ENCODE measurements at regions not wholly inside any gene's neighbourhood (a gene's known extent, or its start where the extent isn't known, plus 50 kb on each side); places are given as distances from the start of the nearest gene placed in this dataset.

DNA sequence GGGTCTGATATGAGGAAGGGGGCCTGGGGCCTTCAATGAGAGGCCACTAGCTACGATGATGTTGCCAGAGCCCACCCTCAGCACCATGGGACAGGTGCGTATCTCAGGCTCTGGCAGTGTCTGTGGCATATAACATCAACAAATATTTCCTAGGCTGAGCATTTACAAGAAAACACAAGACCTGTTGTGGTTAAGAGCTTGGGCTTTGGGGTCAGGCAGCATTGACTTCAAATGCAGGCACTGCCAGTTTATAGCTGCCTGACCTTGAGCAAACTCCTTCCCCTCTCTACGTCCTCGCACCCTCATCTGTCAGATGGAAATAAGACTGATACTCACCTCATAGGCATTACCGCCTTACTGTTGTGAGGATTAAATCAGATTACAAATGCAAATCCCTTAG, 156.0 kb downstream of the KATNAL1 start:
- in situ Hi-C loops (cut with HindIII; ENCODE audit: low sequenced_read_pairs), result no loop called here

DNA sequence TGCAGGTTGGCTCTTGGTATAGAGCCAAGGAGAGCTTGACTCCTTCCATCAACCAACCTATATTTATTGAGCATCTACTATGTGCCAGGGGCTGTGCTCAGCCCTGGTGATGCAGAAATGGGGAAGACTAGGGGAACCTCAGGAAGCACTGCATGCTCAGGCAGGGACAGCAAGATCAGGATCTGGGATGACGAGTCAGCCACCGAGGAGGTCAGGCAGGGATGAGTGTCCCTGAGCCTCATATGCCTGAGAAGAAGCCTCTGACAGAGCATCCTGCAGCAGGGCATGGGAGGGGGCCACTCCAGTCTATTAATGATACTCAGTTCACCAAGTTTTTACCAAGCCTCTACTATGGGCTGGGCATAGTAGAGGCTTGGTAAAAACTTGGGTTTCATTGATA, 158.1 kb downstream of the KATNAL1 start:
- in situ Hi-C loops (cut with HindIII; ENCODE audit: low sequenced_read_pairs), result loop anchor here (10.0 kb wide), 2 partner anchors 646 to 986 kb away; no protein-coding TSS in a partner anchor

DNA sequence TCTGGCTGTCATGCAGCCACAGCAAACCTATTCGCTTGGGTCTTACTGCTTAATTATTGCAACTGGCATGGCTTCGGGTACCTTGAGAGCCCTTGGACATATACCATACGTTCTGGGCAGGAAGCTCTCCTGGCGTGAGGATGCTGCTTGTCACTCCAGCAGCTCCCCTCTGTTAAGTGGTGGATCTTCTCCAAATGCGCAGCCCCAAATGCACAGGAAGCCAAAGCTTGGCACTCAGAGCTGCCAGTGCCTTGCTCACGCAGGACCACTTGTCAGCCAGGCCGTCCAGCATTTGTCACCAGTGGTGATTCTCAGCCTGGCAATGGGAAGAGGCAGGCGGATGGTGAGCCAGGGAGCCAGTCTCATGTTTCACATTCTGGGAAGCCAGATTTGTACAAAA, 158.6 kb downstream of the KATNAL1 start:
- in situ Hi-C loops (cut with HindIII; ENCODE audit: low sequenced_read_pairs), result loop anchor here (10.0 kb wide), 2 partner anchors 646 to 986 kb away; no protein-coding TSS in a partner anchor

DNA sequence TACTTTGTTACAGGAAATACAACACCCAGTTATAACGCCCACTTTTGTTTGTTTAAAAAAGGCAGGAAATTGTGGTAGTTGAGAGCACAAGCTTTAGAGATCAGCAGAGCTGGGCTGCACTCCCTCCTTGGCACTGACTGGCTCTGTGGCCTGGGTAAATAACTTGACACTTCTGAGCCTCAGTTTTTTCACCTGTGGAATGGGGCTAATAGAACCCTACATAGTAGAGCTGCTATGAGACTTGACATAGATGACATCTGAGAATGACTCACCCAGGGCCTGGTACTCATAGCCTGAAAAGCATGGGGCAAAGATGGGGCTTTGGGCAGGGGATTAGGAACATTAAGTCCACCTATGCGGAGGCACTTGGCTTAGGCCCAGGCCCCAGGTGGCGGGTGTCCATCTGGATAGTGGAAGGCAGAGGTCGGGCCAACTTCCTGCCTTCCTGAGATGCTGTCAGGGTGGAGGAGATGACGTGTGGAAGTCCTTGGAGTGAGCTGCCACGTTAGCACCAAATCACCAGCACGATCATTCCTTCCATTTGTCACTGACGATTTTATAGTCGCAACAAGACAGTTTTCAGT, 159.1 kb downstream of the KATNAL1 start:
- in situ Hi-C loops (cut with HindIII; ENCODE audit: low sequenced_read_pairs), result loop anchor here (10.0 kb wide), 2 partner anchors 647 to 987 kb away; no protein-coding TSS in a partner anchor

DNA sequence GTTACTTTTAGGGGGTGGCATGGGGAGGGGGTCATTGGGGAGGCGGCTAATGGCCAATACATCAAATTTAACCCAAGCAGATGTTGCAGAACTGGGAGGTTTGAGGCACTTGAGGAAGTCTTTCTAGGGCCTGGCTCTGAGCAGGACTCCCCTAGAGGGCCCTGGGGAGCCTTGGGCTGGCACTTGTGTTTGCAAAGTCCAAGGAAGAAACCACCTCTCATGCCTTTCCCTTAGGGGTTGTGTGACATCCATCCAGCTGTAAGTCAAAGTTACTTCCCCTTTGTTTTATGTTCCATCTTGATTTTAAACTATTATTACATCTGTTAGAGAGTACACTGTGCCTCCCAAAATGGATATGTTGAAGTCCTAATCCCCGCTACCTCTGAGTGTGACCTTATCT, 159.9 kb downstream of the KATNAL1 start:
- in situ Hi-C loops (cut with HindIII; ENCODE audit: low sequenced_read_pairs), result loop anchor here (10.0 kb wide), 2 partner anchors 647 to 987 kb away; no protein-coding TSS in a partner anchor

DNA sequence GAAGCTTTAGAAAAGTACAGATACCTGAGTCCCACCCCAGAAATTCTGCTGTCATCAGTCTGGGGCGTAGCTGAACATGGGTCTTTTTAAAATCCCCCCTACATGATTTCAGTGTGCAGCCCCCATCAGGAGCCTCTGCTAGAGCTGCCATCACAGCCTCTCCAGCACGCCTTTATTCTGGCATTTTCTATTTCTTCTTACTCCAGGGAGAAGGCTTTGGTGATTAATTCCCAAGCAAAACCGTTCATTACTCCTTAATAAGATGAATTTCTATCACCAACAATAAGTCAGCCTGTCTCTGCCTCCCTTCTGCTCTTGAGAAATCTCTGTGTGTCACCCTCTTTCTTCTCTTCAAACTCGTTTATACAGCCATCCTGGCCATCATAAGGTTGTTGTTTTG, 160.3 kb downstream of the KATNAL1 start:
- in situ Hi-C loops (cut with HindIII; ENCODE audit: low sequenced_read_pairs), result loop anchor here (10.0 kb wide), 2 partner anchors 648 to 988 kb away; no protein-coding TSS in a partner anchor

DNA sequence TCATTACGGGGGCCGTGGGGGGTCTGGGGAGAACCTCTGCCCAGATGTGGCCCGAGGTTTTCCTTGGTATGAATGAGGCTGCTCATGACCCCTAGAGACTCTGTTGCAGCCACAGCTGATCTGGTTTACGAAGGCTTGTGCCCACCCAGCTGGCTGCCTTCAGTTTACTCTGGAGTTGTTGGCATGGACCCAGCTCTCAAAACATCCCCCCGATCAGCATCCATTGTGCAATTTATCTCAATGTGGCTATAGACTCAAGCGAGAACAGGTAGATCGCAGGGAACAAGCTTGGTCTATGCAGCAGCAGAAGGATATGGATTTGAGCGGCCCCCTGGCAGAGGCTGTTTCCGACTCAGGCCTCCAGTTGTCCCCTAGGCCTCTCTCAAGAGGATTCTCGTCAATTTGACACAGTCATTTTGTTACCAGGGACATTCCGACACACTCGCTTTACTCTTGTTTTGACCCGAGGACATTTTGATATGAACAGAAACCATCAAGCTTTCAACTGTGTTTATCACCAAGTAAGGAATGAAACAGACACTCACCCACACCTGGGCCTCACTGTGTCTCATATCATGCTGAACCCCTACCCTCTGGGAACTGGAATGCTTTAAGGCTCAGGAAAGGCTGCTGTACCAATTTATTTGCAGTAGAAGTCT, 161.5 kb downstream of the KATNAL1 start:
- in situ Hi-C loops (cut with HindIII; ENCODE audit: low sequenced_read_pairs), result loop anchor here (10.0 kb wide), 2 partner anchors 649 to 989 kb away; no protein-coding TSS in a partner anchor

DNA sequence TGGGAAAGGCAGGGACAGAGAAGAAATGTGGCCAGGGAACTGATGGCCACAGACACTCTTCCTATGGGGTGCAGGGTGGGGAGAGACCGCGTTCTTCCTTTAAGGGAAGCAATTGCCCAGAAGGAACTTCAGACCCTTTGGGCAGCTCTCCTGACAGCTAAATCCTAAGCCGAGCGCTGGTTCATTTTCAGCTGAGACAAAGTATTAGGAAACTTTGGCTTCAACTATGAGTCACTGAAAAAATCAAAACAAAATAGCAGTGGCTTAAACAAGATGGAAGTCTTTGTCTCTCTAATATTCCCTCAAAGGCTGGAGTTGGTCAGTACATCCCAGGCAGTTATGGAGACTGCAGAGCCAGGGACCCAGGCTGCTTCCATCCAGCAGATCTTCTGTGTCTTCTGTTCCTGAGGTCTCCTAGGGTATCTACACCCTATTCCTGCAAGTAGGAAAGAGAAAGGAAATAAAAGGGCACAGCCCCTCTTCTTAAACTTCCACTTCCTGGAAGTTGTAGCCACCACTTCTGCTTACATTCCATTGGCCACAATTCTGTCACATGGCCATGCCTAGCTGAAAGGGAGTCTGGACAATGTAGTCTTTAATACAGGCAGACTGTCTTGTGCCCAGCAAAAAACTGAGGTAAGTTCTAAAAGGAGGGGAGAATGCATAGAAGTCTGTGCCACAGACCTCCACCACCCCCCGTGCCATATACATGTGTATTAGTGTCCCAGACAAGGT, 163.5 kb downstream of the KATNAL1 start:
- in situ Hi-C loops (cut with HindIII; ENCODE audit: low sequenced_read_pairs), result loop anchor here (10.0 kb wide), 2 partner anchors 651 to 991 kb away; no protein-coding TSS in a partner anchor

DNA sequence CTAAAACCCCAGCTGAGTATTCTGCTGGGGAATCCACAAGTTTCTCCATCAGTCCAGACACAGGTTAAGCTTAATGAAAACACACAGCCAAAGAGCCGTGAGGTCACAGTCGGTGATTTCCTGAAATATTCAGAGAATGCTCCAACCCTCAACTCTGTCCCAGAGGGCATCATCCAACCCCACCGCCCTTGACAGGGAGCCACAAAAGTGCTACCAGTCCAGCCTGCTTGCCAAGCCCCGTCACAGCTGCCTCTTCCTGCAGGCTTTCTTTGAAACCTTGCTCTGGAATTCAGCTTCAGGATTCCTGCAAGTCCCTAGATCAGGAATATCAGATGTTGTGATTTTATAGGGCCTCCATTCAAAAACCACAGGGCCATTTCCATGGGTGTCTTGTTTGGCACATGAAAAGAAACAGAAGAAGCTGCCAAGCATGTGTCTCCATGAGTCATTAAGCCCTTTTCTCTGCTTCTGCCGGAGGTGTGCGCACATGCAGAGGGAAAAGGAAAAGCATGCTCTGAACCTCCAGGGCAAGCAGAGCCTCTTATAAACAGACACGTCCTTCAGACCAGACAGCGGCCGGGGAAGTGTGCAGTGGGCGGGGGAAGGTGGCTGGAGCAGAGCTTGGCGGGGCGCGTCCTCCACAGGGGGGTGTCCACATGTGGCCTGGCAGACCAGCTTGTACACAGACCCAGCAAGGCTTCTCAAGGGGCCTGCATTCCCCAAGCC, 164.7 kb downstream of the KATNAL1 start:
- in situ Hi-C loops (cut with HindIII; ENCODE audit: low sequenced_read_pairs), result loop anchor here (10.0 kb wide), 2 partner anchors 652 to 992 kb away; no protein-coding TSS in a partner anchor

DNA sequence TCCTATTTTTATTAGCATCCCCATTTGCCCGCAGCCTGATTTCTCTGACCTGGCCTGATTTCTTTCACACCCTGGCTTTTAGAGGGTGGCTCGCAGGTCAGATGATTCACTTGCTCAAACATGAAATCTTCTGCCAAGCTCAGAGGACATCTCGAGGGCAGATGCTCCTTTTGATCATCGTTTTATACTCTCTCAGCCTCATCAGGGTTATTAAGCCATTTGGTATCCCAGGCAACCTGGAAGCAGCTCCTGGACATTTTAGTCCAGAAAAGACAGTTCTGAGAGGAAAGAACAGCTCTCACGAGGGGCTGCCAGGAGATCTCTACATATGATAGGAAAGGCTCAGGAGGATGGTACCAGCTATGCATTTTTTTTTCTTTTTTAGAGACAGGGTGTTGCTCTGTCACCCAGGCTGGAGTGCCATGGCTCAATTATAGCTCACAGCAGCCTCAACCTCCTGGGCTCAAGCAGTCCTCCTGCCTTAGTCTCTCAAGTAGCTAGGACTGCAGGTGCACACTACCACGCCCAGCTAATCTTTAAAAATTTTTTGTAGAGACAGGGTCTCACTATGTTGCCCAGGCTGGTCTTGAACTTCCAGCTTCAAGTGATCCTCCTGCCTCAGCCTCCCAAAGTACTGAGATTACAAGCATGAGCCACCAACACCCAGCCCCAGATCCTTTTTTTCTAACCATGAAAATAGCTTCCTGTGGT, 165.4 kb downstream of the KATNAL1 start:
- in situ Hi-C loops (cut with HindIII; ENCODE audit: low sequenced_read_pairs), result loop anchor here (10.0 kb wide), 2 partner anchors 653 to 993 kb away; no protein-coding TSS in a partner anchor

DNA sequence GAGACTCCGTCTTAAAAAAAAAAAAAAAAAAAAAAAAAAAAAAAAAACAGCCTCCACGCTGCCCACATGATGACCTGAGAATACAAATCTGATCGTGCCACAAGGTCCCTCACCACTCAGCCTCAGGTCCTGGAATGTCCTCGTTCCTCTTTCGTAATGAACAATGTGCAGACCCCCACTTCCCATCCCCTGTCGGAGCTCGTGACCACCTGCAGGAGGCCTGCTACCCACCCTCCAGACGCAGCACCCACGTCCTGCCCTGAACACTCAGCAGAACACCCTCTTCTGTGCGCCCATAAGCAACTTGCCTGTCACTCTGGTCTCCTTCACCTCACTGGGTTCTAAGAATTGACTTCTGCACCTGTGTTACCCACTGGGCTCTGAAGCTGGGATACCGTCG, 166.4 kb downstream of the KATNAL1 start:
- in situ Hi-C loops (cut with HindIII; ENCODE audit: low sequenced_read_pairs), result loop anchor here (10.0 kb wide), 2 partner anchors 654 to 994 kb away; no protein-coding TSS in a partner anchor

DNA sequence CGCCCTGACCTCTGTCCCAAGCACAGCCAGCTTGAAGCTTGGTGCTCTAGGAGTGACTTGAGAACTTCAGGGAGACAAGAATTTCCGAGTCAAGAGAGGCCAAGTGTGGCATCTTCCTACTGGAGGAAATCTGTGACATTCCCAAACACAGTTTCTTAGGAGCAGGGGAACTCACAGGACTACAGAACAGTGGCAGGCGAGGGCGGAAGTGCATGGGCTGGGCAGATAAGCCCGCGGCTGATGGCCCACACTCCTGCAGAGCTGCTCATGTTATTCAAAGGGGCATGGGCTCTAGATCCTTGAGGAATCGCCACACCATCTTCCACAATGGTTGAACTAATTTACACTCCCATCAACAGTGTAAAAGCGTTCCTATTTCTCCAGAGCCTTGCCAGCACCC, 168.8 kb downstream of the KATNAL1 start:
- in situ Hi-C loops (cut with HindIII; ENCODE audit: low sequenced_read_pairs), result no loop called here

DNA sequence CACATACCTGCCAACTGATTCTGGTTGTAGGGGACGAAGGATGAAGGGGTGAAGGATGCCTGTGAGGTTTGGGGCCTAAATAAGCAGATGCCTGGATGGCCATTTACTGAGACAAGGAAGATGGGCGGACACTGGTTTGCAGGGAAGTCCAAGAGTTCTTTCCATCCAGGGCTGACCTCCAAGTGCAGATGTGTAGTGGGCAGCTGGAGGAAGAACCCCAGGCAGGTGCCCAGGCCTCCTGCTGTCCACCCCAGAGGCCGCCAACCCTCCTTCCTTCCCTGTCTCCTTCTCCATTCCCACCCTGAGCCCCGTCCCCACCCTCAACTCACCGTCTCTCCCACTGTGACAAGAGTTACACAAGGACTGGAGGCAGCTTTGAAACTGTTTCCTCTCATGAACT, 171.5 kb downstream of the KATNAL1 start:
- in situ Hi-C loops (cut with HindIII; ENCODE audit: low sequenced_read_pairs), result no loop called here

DNA sequence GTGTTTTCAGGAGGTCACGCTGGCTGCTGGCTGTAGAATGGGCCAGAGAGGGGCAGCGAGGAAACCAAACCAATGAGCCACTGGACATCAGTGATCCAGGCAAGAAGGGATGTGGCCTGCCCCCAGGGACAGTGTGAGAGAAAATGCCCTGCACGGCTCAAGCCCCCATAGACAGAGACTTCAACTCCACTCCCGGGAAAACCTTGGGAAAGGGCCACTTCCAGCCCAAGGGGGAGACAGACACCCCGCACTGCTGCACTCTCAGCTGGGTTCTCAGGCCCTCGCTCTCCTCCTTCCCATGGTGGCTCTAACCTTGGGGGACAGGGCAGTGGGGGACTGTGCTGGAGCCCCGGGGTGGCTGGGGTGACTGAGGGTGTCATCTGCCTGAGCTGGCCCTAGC, 172.0 kb downstream of the KATNAL1 start:
- in situ Hi-C loops (cut with HindIII; ENCODE audit: low sequenced_read_pairs), result no loop called here

DNA sequence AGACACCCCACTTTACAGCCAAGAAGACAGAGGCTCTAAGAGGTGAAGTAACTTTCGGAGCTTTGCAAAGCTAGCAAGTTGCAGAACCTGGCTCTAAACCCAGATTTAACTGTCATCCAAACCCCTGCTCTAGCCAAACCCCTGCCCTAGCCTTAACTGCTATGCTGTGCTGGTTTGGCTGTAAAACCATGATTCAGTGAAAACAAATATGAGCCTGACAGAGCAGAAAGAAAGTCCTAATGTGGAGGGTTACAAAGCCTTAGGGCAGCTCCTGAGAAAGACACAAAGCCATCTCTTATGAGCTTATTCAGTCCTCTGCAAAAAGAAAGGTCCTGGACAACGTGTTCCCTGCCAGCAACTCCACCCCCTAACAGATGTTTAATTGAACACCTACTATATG, 172.8 kb downstream of the KATNAL1 start:
- in situ Hi-C loops (cut with HindIII; ENCODE audit: low sequenced_read_pairs), result no loop called here

DNA sequence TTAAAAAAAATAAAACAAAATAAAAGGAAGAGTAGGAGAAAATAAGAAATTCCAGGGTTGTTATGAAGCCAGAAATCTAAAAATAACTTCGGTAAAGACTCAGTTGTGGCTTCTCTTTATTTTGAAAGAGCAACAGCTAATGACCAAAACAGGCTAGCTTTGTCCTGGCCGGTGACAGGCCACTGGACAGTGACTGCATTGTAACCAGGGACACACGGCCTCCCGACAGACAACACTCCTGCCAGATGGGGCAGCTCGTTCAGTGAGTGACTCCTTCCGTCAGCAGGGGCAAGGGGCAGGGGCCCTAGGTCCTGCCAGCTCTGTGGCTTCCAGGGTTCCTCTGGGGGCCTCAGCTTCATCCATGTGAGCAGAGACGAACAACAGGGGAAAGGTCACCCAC, 173.4 kb downstream of the KATNAL1 start:
- in situ Hi-C loops (cut with HindIII; ENCODE audit: low sequenced_read_pairs), result no loop called here

DNA sequence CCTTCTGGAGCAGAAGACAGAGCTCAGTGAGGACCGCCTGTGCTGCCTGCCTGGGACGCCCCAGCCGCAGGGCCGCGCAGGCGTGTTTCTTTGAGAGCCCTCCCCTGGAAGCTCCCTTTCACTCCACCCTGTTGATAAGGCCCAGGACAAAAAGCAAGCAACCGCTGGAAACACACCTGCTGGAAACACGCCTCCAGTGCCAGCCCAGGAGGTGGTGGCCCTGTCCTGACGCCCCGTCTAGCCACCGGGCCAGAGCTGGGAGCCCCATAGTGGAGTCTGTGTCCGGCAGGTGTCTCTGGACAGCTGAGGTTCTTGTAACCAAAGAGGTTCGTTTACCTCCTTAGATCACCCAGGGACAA, 173.8 kb downstream of the KATNAL1 start:
- in situ Hi-C loops (cut with HindIII; ENCODE audit: low sequenced_read_pairs), result no loop called here

DNA sequence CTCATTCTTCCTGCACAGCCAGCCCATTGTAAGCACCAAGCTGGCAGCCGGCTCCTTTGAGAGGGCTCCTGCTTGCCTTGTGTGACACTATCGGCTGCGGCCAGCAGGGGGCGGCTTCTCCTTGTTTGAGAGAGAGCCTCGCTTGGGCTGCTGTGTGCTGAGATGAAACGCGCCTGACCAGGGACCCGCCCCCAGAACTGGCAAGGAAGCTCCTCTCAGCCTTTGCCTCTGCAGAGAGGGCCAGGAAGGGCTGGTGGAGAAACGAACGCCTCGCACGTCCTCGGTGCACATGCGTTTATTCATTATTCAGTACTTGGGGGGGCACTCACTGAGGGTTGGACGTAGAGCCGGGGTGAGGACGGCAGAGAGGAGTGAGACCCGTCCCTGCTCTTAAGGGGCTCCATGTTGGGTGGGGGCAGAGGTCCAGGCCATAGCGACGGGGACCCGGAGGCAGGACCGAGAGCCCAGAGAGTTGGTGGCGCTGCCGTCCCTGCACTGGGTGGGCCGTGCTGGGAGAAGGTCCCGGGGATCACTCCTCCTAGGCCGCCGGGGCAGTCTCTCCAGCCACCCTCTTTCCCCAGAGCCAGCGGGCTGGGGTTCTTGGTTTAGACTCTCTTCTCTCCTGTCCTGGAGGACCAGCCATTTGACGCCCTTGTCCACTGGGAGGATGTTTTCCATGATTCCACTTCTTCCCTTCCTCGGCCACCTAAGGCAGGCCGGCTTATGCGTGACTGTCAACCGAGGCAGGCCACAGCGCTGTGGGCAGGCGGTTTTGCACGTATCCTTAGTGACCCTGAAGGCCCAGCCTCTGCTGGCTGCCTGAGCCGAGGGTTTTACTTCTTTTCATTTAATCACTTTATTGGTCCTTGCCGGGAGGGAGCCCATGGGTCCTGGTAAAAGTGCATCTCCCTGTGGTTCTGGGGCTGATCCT, 174.5 kb downstream of the KATNAL1 start:
- in situ Hi-C loops (cut with HindIII; ENCODE audit: low sequenced_read_pairs), result no loop called here

DNA sequence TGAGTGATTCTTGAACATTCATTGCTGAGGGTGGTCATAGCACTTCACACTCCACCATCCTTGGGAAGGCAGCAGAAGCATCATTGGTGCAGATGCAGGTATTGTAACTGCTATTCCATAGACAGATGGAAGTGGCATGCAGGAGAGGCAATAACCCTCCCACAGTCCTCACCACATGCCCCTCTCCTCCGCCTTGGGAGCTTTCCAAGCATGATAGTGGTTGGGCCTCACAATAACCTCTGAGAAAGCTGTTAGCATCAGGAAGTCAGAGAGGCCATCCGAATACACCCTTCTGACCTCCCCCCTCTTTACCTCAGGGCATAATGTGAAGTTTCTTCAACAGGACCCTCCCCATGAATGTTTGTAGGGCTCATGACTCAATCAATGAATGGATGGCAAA, 177.9 kb downstream of the KATNAL1 start:
- in situ Hi-C loops (cut with HindIII; ENCODE audit: low sequenced_read_pairs), result no loop called here
